H9 (cell line): ENCODE measurements at regions not wholly inside any gene's neighbourhood (a gene's known extent, or its start where the extent isn't known, plus 50 kb on each side); places are given as distances from the start of the nearest gene placed in this dataset.

Source experiments
- DNase-seq: peaks from one replicate; pipeline ENCODE4 v3.0.0-alpha.2; 2017
- H2AFZ ChIP-seq: one replicate; pipeline ENCODE4 v1.6.1; 2013; ENCODE audit warnings: mild to moderate bottlenecking, low read length, control low read depth, moderate library complexity
- H2AK5ac ChIP-seq: 2 replicates; pipeline ENCODE4 v1.6.1; 2013; ENCODE audit warnings: low read length, control low read depth, mixed read lengths; ENCODE audit not compliant: insufficient read length
- H2BK120ac ChIP-seq: one replicate; pipeline ENCODE4 v1.6.1; 2013; ENCODE audit warnings: low read depth, mild to moderate bottlenecking, low read length, control low read depth, inconsistent platforms; ENCODE audit not compliant: poor library complexity, severe bottlenecking
- H2BK12ac ChIP-seq: 2 replicates; pipeline ENCODE4 v1.6.1; 2013; ENCODE audit warnings: low read length, control low read depth, mixed read lengths, low read depth; ENCODE audit not compliant: insufficient read length
- H2BK15ac ChIP-seq: 2 replicates; pipeline ENCODE4 v1.6.1; 2013; ENCODE audit warnings: low read depth, low read length, control low read depth
- H2BK20ac ChIP-seq: one replicate; pipeline ENCODE4 v1.6.1; 2013; ENCODE audit warnings: low read depth, mild to moderate bottlenecking, low read length, control low read depth, inconsistent platforms; ENCODE audit not compliant: poor library complexity, severe bottlenecking
- H2BK5ac ChIP-seq: 2 replicates; pipeline ENCODE4 v1.6.1; 2013; ENCODE audit warnings: low read length, control low read depth, mixed read lengths; ENCODE audit not compliant: insufficient read length
- H3K14ac ChIP-seq: 2 replicates; pipeline ENCODE4 v1.6.1; 2013; ENCODE audit warnings: low read length, control low read depth; ENCODE audit not compliant: insufficient read depth
- H3K18ac ChIP-seq: 2 replicates; pipeline ENCODE4 v1.6.1; 2013; ENCODE audit warnings: low read depth, mild to moderate bottlenecking, mixed read lengths, low read length, control low read depth; ENCODE audit not compliant: insufficient read length
- H3K23ac ChIP-seq: 2 replicates; pipeline ENCODE4 v1.6.1; 2013; ENCODE audit warnings: low read length, control low read depth, mixed read lengths, low read depth; ENCODE audit not compliant: insufficient read length
- H3K23me2 ChIP-seq: 2 replicates; pipeline ENCODE4 v1.6.1; 2013; ENCODE audit warnings: low read depth, mild to moderate bottlenecking, mixed read lengths, low read length, control low read depth; ENCODE audit not compliant: insufficient read length, poor library complexity, severe bottlenecking
- H3K27ac ChIP-seq: 2 replicates; pipeline ENCODE4 v1.5.1; 2013; ENCODE audit warnings: low read length, control low read depth, mixed read lengths, low read depth; ENCODE audit not compliant: insufficient read length
- H3K27me3 ChIP-seq: 2 replicates; pipeline ENCODE4 v1.6.1; 2013; ENCODE audit warnings: low read length, control low read depth, inconsistent platforms; ENCODE audit not compliant: insufficient read depth
- H3K4ac ChIP-seq: 2 replicates; pipeline ENCODE4 v1.6.1; 2013; ENCODE audit warnings: low read depth, mild to moderate bottlenecking, control low read depth, inconsistent platforms, low read length, moderate library complexity
- H3K4me1 ChIP-seq: 2 replicates; pipeline ENCODE4 v1.6.1; 2013; ENCODE audit warnings: low read length, control low read depth, inconsistent platforms; ENCODE audit not compliant: insufficient read depth
- H3K4me2 ChIP-seq: 2 replicates; pipeline ENCODE4 v1.6.1; 2013; ENCODE audit warnings: low read length, control low read depth, mixed read lengths; ENCODE audit not compliant: insufficient read length, insufficient read depth
- H3K56ac ChIP-seq: 2 replicates; pipeline ENCODE4 v1.6.1; 2013; ENCODE audit warnings: low read depth, mild to moderate bottlenecking, mixed read lengths, low read length, control low read depth; ENCODE audit not compliant: insufficient read length
- H3K79me1 ChIP-seq: 2 replicates; pipeline ENCODE4 v1.6.1; 2013; ENCODE audit warnings: low read depth, mild to moderate bottlenecking, moderate library complexity, low read length, control low read depth, inconsistent platforms; ENCODE audit not compliant: insufficient read depth, poor library complexity, severe bottlenecking
- H3K79me2 ChIP-seq: 2 replicates; pipeline ENCODE4 v1.6.1; 2013; ENCODE audit warnings: low read length, control low read depth, inconsistent platforms; ENCODE audit not compliant: insufficient read depth
- H3K9ac ChIP-seq: 2 replicates; pipeline ENCODE4 v1.6.1; 2013; ENCODE audit warnings: low read length, control low read depth, mixed read lengths; ENCODE audit not compliant: insufficient read length; ENCODE audit errors: extremely low read depth
- H3K9me3 ChIP-seq: one replicate; pipeline ENCODE4 v1.6.1; 2013; ENCODE audit warnings: low read depth, low read length, inconsistent platforms; ENCODE audit not compliant: control insufficient read depth
- H3T11ph ChIP-seq: one replicate; pipeline ENCODE4 v1.6.1; 2013; ENCODE audit warnings: mild to moderate bottlenecking, low read length, control low read depth, inconsistent platforms
- H4K20me1 ChIP-seq: one replicate; pipeline ENCODE4 v1.6.1; 2013; ENCODE audit not compliant: control insufficient read depth, insufficient read length, insufficient read depth
- H4K5ac ChIP-seq: 2 replicates; pipeline ENCODE4 v1.6.1; 2013; ENCODE audit warnings: low read depth, mild to moderate bottlenecking, mixed read lengths, low read length, control low read depth; ENCODE audit not compliant: insufficient read length
- H4K8ac ChIP-seq: replicated peaks from 2 replicates; pipeline ENCODE4 v1.6.1; 2013; ENCODE audit warnings: low read length, control low read depth, mixed read lengths, low read depth; ENCODE audit not compliant: insufficient read length
- H4K91ac ChIP-seq: 2 replicates; pipeline ENCODE4 v1.6.1; 2013; ENCODE audit warnings: low read depth, mild to moderate bottlenecking, moderate library complexity, mixed read lengths, low read length, control low read depth; ENCODE audit not compliant: insufficient read length
- H3K27ac Mint-ChIP-seq, 3 experiments: 2 replicates in 2 of 3; 3 replicates in 1 of 3; pipeline ENCODE4 v1.8.0; 2020 to 2021; ENCODE audit warnings: mixed read lengths in 3 of 3, mild to moderate bottlenecking in 1 of 3, moderate library complexity in 1 of 3
- H3K27me3 Mint-ChIP-seq: 2 replicates; pipeline ENCODE4 v1.8.0; 2021; ENCODE audit warnings: low read depth, mild to moderate bottlenecking, moderate library complexity, mixed read lengths
- H3K36me3 Mint-ChIP-seq, 3 experiments: 2 replicates in 2 of 3; 3 replicates in 1 of 3; pipeline ENCODE4 v1.8.0; 2020 to 2021; ENCODE audit warnings: low read depth in 3 of 3, mixed read lengths in 3 of 3; ENCODE audit not compliant: insufficient read depth in 1 of 3
- H3K4me1 Mint-ChIP-seq, 2 experiments: 2 replicates each; pipeline ENCODE4 v1.8.0; 2020; ENCODE audit warnings: mixed read lengths in 2 of 2
- H3K4me3 Mint-ChIP-seq, 2 experiments: 2 replicates in 1 of 2; 3 replicates in 1 of 2; pipeline ENCODE4 v1.8.0; 2020 to 2021; ENCODE audit warnings: mild to moderate bottlenecking in 2 of 2, mixed read lengths in 2 of 2, moderate library complexity in 1 of 2
- H3K9me3 Mint-ChIP-seq, 2 experiments: 2 replicates in 1 of 2; 3 replicates in 1 of 2; pipeline ENCODE4 v1.8.0; 2020; ENCODE audit warnings: mild to moderate bottlenecking in 2 of 2, mixed read lengths in 2 of 2, moderate library complexity in 1 of 2
- CTCF ChIP-seq: fragments of 200-600 bp; sonication (generic); conservative IDR thresholded peaks from 3 replicates; pipeline ENCODE4 v1.8.0; 2021; ENCODE audit warnings: antibody characterized with exemption, mild to moderate bottlenecking
- WGBS: extraction: QIAGEN DNeasy Blood & Tissue Kit; methylation state at CpG from one replicate; pipeline ENCODE4 v1.1.7; 2013; ENCODE audit warnings: missing lambda C conversion rate, low lambda C conversion rate, mixed read lengths; ENCODE audit not compliant: insufficient read length; ENCODE audit errors: extremely low coverage; 5-methylcytosine and 5-hydroxymethylcytosine counted together

- Mint-ChIP-seq H3K27ac (no peak overlapping the region), H3K36me3 (no peaks in the 10 kb centered on the region; a peak in 1 of 7 replicates), H3K4me3 (no peak overlapping the region), H3K4me1 (peaks cover 14 to 27% of the 10 kb centered on the region in 2 experiments), H3K27me3 (no peaks in the 10 kb centered on the region), H3K9me3 (no peaks in the 10 kb centered on the region)
- H4K8ac ChIP-seq, result no peak overlapping the region
- no peak overlapping the region for H4K5ac ChIP-seq
- no peak overlapping the region for H2BK20ac ChIP-seq
- H3K23ac ChIP-seq, result no peak overlapping the region
- H3K9me3 ChIP-seq, result no peaks in the 10 kb centered on the region
- no peaks in the 10 kb centered on the region; the same call in 1 of the 2 replicates for H3K4me1 ChIP-seq
- no peak overlapping the region for H3K4me2 ChIP-seq
- no peak overlapping the region for H2BK5ac ChIP-seq
- no peak for TF ChIP-seq CTCF
- H2BK120ac ChIP-seq, result no peak overlapping the region
- no peaks in the 10 kb centered on the region for H3K27me3 ChIP-seq
- no peak overlapping the region for H3K9ac ChIP-seq
- no peak overlapping the region for H3K56ac ChIP-seq
- H3T11ph ChIP-seq, result no peak overlapping the region
- no CpG with 5 or more reads among the region's 4 CpGs for WGBS
- H3K79me1 ChIP-seq, result no peaks in the 10 kb centered on the region
- H3K27ac ChIP-seq, result no peak overlapping the region
- no peak for DNase-seq
- H2AFZ ChIP-seq, result no peak overlapping the region
- H3K14ac ChIP-seq, result no peak overlapping the region
- no peak overlapping the region for H3K4ac ChIP-seq
- H4K20me1 ChIP-seq, result no peaks in the 10 kb centered on the region
- H2BK12ac ChIP-seq, result no peak overlapping the region
- H2AK5ac ChIP-seq, result no peak overlapping the region
- H3K23me2 ChIP-seq, result no peaks in the 10 kb centered on the region
- H3K79me2 ChIP-seq, result no peaks in the 10 kb centered on the region
- H4K91ac ChIP-seq, result no peak overlapping the region
- H3K18ac ChIP-seq, result no peak overlapping the region
- no peak overlapping the region for H2BK15ac ChIP-seq
These were observed 519.2 kb downstream of the KIF4B start for GRCh38 chr5:155532621-155533311.
